Mesodermal cell (in vitro differentiated cells): ENCODE measurements at regions not wholly inside any gene's neighbourhood (a gene's known extent, or its start where the extent isn't known, plus 50 kb on each side); places are given as distances from the start of the nearest gene placed in this dataset.
"Not testable (repeated sequence)": the region's sequence is repeated elsewhere in the genome, so short reads cannot be mapped to it uniquely, and the experiment has no call there.

Experiments used
- H3K27ac ChIP-seq: 2 replicates; pipeline ENCODE4 v1.7.0; 2013; ENCODE audit warnings: mild to moderate bottlenecking, low read depth, low read length, moderate library complexity; ENCODE audit not compliant: severe bottlenecking
- H3K36me3 ChIP-seq: 2 replicates; pipeline ENCODE4 v1.7.1; 2013; ENCODE audit warnings: mild to moderate bottlenecking, low read length, moderate library complexity; ENCODE audit not compliant: control insufficient read depth, insufficient read depth
- H3K4me1 ChIP-seq: one replicate; pipeline ENCODE4 v1.7.1; 2013; ENCODE audit warnings: mild to moderate bottlenecking, low read length; ENCODE audit not compliant: insufficient read depth, control insufficient read depth, poor library complexity, severe bottlenecking
- H3K4me3 ChIP-seq: 2 replicates; pipeline ENCODE4 v1.7.0; 2013; ENCODE audit warnings: low read length, control low read depth, mild to moderate bottlenecking; ENCODE audit not compliant: insufficient read depth, poor library complexity, severe bottlenecking; ENCODE audit errors: extremely low read depth
- H3K9me3 ChIP-seq: 2 replicates; pipeline ENCODE4 v1.7.1; 2013; ENCODE audit warnings: mild to moderate bottlenecking, low read length, moderate library complexity; ENCODE audit not compliant: control insufficient read depth
- WGBS, 2 experiments: methylation state at CpG; one replicate each; pipeline ENCODE4 v1.1.5; 2013; ENCODE audit warnings: missing lambda C conversion rate in 2 of 2; ENCODE audit not compliant: insufficient coverage in 2 of 2; 5-methylcytosine and 5-hydroxymethylcytosine counted together

DNA sequence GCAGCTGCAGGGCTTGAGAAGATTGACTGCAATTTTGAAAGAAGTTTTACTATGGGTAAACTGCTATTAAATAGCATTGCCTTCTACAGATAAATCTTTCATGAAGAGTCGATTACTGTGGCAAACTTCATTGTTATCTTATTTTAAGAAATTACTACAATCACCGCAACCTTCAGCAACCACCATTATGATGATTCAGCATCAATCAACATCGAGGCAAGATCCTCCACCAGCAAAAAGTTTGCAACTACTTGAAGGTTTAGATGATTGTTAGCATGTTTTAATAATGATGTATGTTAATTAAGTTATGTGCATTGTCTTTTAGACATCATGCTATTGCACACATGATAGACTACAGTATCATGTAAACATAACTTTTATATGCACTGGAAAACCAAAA, 1511.0 kb downstream of the FSTL5 start:
- Histone ChIP-seq H3K4me1 (no peaks in the 10 kb centered on the region), H3K9me3 (no peaks in the 10 kb centered on the region), H3K4me3 (no peak overlapping the region), H3K27ac (no peak overlapping the region), H3K36me3 (no peaks in the 10 kb centered on the region)
- no CpG with 5 or more reads among the region's 3 CpGs for WGBS, 2 experiments

DNA sequence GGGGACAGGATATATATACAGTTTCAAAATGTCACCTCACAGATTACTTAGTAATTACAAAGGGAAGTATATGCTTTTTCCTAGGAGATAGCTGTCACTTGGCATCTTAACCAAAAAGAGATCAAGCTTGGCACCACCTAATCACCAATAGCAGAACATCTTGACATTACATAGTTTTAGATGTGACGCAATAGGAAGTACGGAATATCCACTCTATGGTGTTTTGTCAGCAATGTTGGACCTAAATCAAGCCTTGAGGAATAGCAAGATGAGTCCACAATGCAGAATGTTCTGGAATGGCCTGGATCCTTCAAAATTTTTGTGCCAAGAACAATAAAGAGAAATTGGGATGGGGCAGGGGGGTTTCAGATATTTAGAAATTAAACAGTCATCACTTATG, 1488.2 kb downstream of the FSTL5 start:
- no peak overlapping the region for H3K27ac ChIP-seq
- no peaks in the 10 kb centered on the region for H3K36me3 ChIP-seq
- WGBS, 2 experiments: 100% methylated on average over 2 of the region's 2 CpGs
- H3K4me3 ChIP-seq: no peak overlapping the region
- no peaks in the 10 kb centered on the region for H3K9me3 ChIP-seq
- H3K4me1 ChIP-seq: no peaks in the 10 kb centered on the region

DNA sequence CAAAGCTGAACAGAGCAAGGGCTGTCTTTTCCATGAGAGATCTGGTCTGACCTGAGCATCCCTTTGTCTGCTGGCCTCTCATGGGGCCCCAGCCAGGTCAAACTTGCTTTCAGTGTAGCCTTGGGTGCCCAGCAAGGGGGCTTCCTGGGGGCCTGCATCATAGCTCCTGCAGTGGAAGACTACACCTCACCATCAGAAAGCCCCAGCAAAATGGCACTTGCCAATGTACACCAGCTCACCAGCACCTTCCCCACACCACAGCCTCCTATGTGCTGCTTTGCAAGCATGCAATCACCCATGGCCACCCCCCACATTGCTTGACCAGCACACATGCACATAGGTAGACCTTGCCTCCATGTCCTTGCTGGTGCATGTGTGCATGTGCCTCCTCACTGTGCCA, 1478.1 kb downstream of the FSTL5 start:
- Histone ChIP-seq H3K36me3 (no peaks in the 10 kb centered on the region), H3K9me3 (no peaks in the 10 kb centered on the region), H3K4me1 (no peaks in the 10 kb centered on the region), H3K27ac (no peak overlapping the region), H3K4me3 (no peak overlapping the region)

DNA sequence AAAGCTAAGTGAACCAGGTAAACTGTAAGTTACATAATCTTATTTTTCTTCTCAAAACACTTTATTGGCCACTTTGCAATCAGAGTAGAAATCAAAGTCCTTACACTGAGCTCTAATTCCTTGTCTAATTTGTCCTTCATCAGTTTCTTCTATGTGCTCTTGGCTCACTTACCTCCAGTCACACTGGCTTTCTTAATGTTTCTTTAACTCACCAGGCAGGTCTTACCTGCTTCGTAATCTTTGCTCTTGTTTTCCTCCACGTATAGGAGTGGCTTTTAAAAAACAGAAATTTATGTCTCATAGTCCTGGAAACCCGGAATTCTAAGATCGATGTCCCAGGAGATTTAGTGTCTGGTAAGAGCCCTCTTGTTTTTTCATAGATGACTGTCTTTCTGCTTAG, 1462.1 kb downstream of the FSTL5 start:
- Histone ChIP-seq H3K27ac (no peak overlapping the region), H3K4me1 (no peaks in the 10 kb centered on the region), H3K36me3 (no peaks in the 10 kb centered on the region), H3K9me3 (no peaks in the 10 kb centered on the region), H3K4me3 (no peak overlapping the region)
- WGBS, 2 experiments: 80 to 100% methylated on average over 1 to 3 of the region's 4 CpGs

DNA sequence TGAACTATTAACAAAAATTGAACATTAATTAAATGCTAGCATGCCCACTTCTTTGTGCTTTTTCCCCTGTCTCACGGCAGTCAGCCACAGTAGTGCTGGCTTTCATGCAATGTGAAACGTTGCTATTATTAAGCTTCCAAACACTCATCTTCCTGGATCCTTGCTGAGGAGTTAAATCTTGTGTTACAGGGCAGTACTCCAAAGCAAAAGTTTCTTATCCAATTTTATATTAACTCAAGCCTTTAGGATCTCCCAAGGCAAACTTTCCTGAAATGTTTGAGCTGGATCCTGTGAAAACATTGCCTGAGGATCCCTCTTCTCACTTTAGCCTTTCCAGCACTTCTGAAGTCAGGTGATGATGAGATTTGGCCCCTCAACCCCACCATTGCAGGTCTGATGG, 1454.8 kb downstream of the FSTL5 start:
- 94 to 100% methylated on average over 2 of the region's 2 CpGs for WGBS, 2 experiments
- Histone ChIP-seq H3K27ac (no peak overlapping the region), H3K36me3 (no peaks in the 10 kb centered on the region), H3K4me1 (no peaks in the 10 kb centered on the region), H3K9me3 (no peaks in the 10 kb centered on the region), H3K4me3 (no peak overlapping the region)

DNA sequence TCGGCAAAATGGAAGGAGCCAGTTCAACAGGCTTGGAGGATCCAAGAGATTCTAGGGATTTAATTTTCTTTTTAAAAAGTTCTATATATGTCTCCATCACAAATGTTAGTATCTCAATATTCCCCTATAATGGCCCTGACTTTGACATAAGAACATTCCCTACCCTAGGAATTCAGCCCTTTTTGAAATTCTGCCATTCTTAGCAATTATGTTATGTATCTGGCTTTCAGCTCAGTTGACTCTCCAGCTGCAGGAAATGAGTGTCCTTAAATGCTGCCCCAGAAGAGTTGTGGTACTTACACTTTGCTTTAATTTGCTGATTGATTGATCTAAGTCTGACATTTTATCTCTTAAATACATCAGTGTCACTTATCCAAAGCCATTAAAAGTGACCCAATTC, 1454.3 kb downstream of the FSTL5 start:
- WGBS, 2 experiments: no CpG with 5 or more reads among the region's 1 CpG
- Histone ChIP-seq H3K9me3 (no peaks in the 10 kb centered on the region), H3K27ac (no peak overlapping the region), H3K36me3 (no peaks in the 10 kb centered on the region), H3K4me3 (no peak overlapping the region), H3K4me1 (no peaks in the 10 kb centered on the region)

DNA sequence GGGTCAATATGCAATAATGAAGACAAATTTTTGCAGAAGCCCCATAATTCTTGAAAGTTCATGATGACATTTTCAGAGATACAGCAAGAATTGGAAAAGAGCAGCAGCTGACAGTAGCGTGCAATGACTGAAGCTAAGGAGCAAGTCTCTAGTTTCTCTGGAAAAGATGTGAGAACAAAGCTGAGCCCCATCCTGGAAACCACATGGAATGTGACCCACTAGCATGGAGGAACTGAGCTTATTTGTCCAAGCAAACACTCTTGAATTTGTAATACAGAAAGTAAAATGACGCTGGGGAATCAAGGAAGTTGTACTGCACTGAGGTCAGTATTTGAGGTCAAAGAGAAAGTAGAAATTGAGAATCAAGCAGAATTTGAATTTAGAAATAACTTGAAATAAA, 1447.2 kb downstream of the FSTL5 start:
- H3K4me3 ChIP-seq: no peak overlapping the region
- 83 to 94% methylated on average over 1 to 2 of the region's 2 CpGs for WGBS, 2 experiments
- H3K27ac ChIP-seq: no peak overlapping the region
- no peaks in the 10 kb centered on the region for H3K9me3 ChIP-seq
- no peaks in the 10 kb centered on the region for H3K4me1 ChIP-seq
- no peaks in the 10 kb centered on the region for H3K36me3 ChIP-seq

DNA sequence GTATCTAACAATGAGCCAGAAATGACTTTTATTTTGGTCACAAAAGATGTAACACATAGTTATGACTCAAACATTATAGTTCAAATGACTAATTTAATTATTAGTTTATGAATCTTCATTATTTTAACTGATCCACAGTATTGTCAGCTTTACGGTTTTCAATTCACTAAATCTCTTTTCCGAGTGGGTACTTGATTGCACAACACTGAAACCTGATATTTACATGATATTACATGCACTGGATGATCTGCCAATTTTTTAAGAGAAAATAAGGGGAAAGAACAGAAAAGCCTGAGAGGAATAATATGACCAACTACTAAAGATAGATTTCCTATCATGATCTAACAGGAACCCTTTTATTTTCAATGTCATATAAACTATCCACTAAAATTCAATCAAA, 1446.0 kb downstream of the FSTL5 start:
- no peaks in the 10 kb centered on the region for H3K4me1 ChIP-seq
- no peak overlapping the region for H3K27ac ChIP-seq
- H3K4me3 ChIP-seq: no peak overlapping the region
- no peaks in the 10 kb centered on the region for H3K36me3 ChIP-seq
- WGBS, 2 experiments: no CpG with 5 or more reads among the region's 2 CpGs
- H3K9me3 ChIP-seq: no peaks in the 10 kb centered on the region

DNA sequence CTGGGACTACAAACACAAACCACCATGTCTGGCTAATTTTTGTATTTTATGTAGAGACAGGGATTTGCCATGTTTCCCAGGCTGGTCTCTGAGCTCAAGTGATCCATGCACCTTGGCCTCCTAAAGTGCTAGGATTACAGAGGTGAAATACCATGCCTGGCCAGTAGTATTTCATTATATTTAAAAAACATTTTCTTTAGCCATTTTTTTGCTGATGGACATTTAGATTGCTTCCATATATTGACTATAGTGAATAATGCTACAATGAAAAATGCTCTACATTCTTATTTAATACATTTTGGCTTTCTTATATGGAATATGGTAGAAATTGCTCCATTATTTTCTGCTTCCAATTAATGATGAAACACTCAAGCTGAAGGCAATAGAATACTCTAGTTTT, 1439.7 kb downstream of the FSTL5 start:
- no peaks in the 10 kb centered on the region for H3K9me3 ChIP-seq
- no peak overlapping the region for H3K4me3 ChIP-seq
- no peaks in the 10 kb centered on the region for H3K36me3 ChIP-seq
- H3K4me1 ChIP-seq: no peaks in the 10 kb centered on the region
- H3K27ac ChIP-seq: no peak overlapping the region

DNA sequence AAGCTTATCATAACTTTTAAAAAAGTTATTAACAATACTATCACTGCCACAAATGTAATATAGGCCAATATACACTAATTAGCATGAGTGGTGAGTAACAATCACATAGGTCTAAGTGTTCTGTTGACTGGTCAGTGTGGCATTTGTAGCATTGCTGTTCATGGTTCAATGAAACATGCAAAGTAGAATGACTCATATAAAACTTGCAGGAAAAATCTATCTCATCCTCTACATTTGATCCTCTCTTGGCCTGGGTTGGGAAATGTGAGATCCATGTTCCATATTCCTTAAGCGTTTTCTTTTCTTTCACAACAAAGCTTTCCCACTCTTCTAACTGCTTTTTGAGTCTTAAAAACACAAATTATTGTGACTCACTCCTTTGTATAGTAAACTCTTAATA, 1418.7 kb downstream of the FSTL5 start:
- no peaks in the 10 kb centered on the region for H3K36me3 ChIP-seq
- no peaks in the 10 kb centered on the region for H3K4me1 ChIP-seq
- 100% methylated on average over 1 of the region's 1 CpG; no CpG with 5 or more reads in 1 of the 2 experiments for WGBS, 2 experiments
- no peaks in the 10 kb centered on the region for H3K9me3 ChIP-seq
- no peak overlapping the region for H3K27ac ChIP-seq
- no peak overlapping the region for H3K4me3 ChIP-seq

DNA sequence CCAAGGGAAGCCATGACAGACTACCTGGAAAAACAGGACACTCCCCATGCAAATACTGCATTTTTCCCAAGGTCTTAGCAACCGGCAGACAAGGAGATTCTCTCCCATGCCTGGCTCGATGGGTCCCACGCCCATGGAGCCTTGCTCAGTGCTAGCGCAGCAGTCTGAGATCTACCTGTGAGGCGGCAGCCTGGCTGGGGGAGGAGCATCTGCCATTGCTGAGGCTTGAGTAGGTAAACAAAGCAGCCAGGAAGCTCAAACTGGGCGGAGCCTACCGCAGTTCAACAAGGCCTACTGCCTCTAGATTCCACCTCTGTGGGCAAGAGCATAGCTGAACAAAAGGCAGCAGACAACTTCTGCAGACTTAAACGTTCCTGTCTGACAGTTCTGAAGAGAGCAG, 1417.2 kb downstream of the FSTL5 start:
- not testable (repeated sequence) for H3K4me1 ChIP-seq, H3K36me3 ChIP-seq, H3K27ac ChIP-seq, H3K4me3 ChIP-seq, H3K9me3 ChIP-seq
- WGBS, 2 experiments: 90 to 91% methylated on average over 5 to 6 of the region's 8 CpGs

DNA sequence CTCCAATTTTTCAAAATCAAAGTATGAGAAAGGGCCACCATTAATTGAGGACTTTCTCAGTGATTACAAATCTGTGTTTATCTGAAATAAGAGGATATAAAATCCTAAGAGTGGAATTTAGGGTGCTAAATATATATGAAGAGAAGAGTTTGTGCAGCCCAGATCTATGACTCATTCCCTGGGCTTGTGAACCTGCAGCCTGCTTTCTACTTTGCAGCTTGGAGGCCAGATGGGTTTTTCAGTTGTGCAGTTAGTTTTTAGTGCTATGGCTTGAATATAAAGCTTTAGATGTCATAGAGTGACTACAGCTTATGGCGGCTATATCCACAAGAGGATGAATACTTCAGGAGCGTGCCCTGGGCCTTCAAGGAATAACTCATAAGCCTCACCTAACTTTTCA, 1391.1 kb downstream of the FSTL5 start:
- Histone ChIP-seq H3K36me3 (no peaks in the 10 kb centered on the region), H3K4me1 (no peaks in the 10 kb centered on the region), H3K27ac (no peak overlapping the region), H3K4me3 (no peak overlapping the region), H3K9me3 (no peaks in the 10 kb centered on the region)
- WGBS, 2 experiments: no CpG with 5 or more reads among the region's 2 CpGs
